Mesodermal cell (in vitro differentiated cells): ENCODE measurements at regions not wholly inside any gene's neighbourhood (a gene's known extent, or its start where the extent isn't known, plus 50 kb on each side); places are given as distances from the start of the nearest gene placed in this dataset.

ENCODE experiments used
- H3K27ac ChIP-seq: 2 replicates; pipeline ENCODE4 v1.7.0; 2013; ENCODE audit warnings: mild to moderate bottlenecking, low read depth, low read length, moderate library complexity; ENCODE audit not compliant: severe bottlenecking
- H3K36me3 ChIP-seq: 2 replicates; pipeline ENCODE4 v1.7.1; 2013; ENCODE audit warnings: mild to moderate bottlenecking, low read length, moderate library complexity; ENCODE audit not compliant: control insufficient read depth, insufficient read depth
- H3K4me1 ChIP-seq: one replicate; pipeline ENCODE4 v1.7.1; 2013; ENCODE audit warnings: mild to moderate bottlenecking, low read length; ENCODE audit not compliant: insufficient read depth, control insufficient read depth, poor library complexity, severe bottlenecking
- H3K4me3 ChIP-seq: 2 replicates; pipeline ENCODE4 v1.7.0; 2013; ENCODE audit warnings: low read length, control low read depth, mild to moderate bottlenecking; ENCODE audit not compliant: insufficient read depth, poor library complexity, severe bottlenecking; ENCODE audit errors: extremely low read depth
- H3K9me3 ChIP-seq: 2 replicates; pipeline ENCODE4 v1.7.1; 2013; ENCODE audit warnings: mild to moderate bottlenecking, low read length, moderate library complexity; ENCODE audit not compliant: control insufficient read depth
- WGBS, 2 experiments: methylation state at CpG; one replicate each; pipeline ENCODE4 v1.1.5; 2013; ENCODE audit warnings: missing lambda C conversion rate in 2 of 2; ENCODE audit not compliant: insufficient coverage in 2 of 2; 5-methylcytosine and 5-hydroxymethylcytosine counted together

- Histone ChIP-seq H3K36me3 (no peaks in the 10 kb centered on the region), H3K4me1 (peaks cover 36% of the 10 kb centered on the region), H3K9me3 (no peaks in the 10 kb centered on the region), H3K27ac (no peak overlapping the region), H3K4me3 (no peak overlapping the region)
- 93 to 96% methylated on average over 5 to 8 of the region's 11 CpGs for WGBS, 2 experiments
Observed at GRCh38 chr6:168153553-168153952, 74.5 kb upstream of the FRMD1 start.

- Histone ChIP-seq H3K36me3 (no peaks in the 10 kb centered on the region), H3K9me3 (no peaks in the 10 kb centered on the region), H3K4me1 (peaks cover 31% of the 10 kb centered on the region), H3K4me3 (no peak overlapping the region), H3K27ac (no peak overlapping the region)
- 76 to 82% methylated on average over 5 of the region's 6 CpGs for WGBS, 2 experiments
Observed at GRCh38 chr6:168152980-168153379, 74.0 kb upstream of the FRMD1 start.

DNA sequence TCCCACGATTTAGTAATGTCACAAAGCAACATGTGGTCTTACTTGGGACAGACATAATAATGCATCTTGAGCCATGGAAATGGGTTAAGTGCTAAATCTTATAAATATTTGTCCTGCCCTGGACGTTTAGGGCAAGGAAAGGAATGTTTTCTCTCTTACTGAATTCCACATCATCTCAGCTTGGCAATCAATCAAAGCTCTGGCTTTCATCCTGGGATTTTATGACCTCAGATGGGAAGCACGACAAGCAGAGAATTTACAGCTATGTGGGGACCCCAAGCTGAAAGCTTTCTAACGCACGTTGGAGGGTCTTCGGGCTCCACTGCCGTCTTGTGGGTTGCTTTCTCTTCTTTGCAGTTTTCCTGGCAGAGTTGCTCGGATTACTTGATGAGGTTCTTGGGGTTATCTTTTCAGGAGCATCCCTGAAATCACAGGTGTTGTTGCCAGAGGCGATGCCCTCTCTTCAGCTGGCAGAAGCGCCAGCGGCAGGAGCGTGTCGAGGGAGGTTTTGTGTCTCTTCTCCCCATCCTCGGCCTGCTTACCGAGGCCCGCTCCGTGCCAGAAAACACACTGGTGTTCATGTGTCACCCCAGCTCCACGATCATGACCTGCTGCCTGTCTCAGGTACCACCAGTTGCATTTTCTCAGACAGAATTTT lies 73.4 kb upstream of the FRMD1 start:
- no peaks in the 10 kb centered on the region for H3K36me3 ChIP-seq
- H3K9me3 ChIP-seq: no peaks in the 10 kb centered on the region
- H3K4me1 ChIP-seq: peaks cover 27% of the 10 kb centered on the region
- H3K4me3 ChIP-seq: no peak overlapping the region
- WGBS, 2 experiments: 93 to 94% methylated on average over 15 to 16 of the region's 18 CpGs
- no peak overlapping the region for H3K27ac ChIP-seq

GRCh38 chr6:168150551-168151320 lies 71.7 kb upstream of the FRMD1 start:
- no peaks in the 10 kb centered on the region for H3K36me3 ChIP-seq
- peaks cover 12% of the 10 kb centered on the region for H3K4me1 ChIP-seq
- no peak overlapping the region for H3K4me3 ChIP-seq
- H3K27ac ChIP-seq: no peak overlapping the region
- no peaks in the 10 kb centered on the region for H3K9me3 ChIP-seq
- WGBS, 2 experiments: 74 to 75% methylated on average over 24 to 26 of the region's 28 CpGs

GRCh38 chr6:168149015-168149414 lies 70.0 kb upstream of the FRMD1 start:
- Histone ChIP-seq H3K36me3 (no peaks in the 10 kb centered on the region), H3K4me3 (no peak overlapping the region), H3K9me3 (no peaks in the 10 kb centered on the region), H3K27ac (no peak overlapping the region), H3K4me1 (no peaks in the 10 kb centered on the region)
- 75 to 85% methylated on average over 10 to 11 of the region's 14 CpGs for WGBS, 2 experiments

- H3K4me1 ChIP-seq: no peaks in the 10 kb centered on the region
- H3K9me3 ChIP-seq: no peaks in the 10 kb centered on the region
- H3K27ac ChIP-seq: no peak overlapping the region
- no peak overlapping the region for H3K4me3 ChIP-seq
- 88 to 97% methylated on average over 11 of the region's 14 CpGs for WGBS, 2 experiments
- H3K36me3 ChIP-seq: no peaks in the 10 kb centered on the region
Observed at GRCh38 chr6:168148231-168148849, 69.3 kb upstream of the FRMD1 start.

GRCh38 chr6:168147205-168147738 lies 68.3 kb upstream of the FRMD1 start:
- WGBS, 2 experiments: 80% methylated on average over 1 to 3 of the region's 4 CpGs
- Histone ChIP-seq H3K36me3 (no peaks in the 10 kb centered on the region), H3K9me3 (no peaks in the 10 kb centered on the region), H3K4me1 (no peaks in the 10 kb centered on the region), H3K27ac (no peak overlapping the region), H3K4me3 (no peak overlapping the region)

DNA sequence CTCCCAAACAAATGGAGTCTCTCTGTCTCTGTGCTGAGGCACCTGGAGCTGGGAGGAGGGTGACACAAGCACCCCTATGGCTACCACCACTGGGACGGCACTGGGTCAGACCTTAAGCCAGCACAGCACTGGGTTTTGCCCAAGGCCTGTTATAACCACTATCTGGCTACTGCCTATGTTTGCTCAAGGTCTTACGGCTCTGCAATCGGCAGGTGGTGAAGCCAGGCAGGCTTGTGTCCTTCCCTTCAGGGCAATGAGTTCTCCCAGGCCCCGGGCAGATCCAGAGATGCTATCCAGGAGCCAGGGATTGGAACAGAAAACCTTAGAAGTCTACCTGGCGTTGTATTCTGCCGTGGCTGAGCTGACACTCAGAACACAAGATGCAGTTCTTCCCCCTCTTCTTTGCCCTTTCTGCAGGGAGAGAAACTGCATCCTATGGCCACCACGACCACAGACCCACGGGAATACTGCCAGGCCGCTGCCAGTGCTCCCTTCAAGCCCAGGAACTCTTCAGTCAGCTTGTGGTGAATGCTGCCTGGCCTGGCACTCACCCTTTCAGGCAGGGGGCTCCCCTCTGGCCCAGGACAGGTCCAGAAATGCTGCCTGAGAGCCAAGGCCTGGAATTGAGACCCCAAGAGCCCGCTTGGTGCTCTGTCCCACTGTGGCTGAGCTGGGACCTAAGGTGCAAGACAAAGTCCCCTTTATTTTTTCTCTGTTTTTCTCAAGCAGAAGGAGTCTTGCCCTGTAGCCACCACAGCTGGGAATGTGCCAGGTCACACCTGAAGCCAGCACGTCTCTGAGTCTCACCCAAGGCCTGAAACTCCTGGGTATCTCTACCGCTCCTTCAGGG lies 67.0 kb upstream of the FRMD1 start:
- H3K27ac ChIP-seq: no peak overlapping the region
- H3K36me3 ChIP-seq: no peaks in the 10 kb centered on the region
- no peaks in the 10 kb centered on the region for H3K9me3 ChIP-seq
- 91 to 94% methylated on average over 10 to 12 of the region's 12 CpGs for WGBS, 2 experiments
- H3K4me1 ChIP-seq: no peaks in the 10 kb centered on the region
- H3K4me3 ChIP-seq: no peak overlapping the region

DNA sequence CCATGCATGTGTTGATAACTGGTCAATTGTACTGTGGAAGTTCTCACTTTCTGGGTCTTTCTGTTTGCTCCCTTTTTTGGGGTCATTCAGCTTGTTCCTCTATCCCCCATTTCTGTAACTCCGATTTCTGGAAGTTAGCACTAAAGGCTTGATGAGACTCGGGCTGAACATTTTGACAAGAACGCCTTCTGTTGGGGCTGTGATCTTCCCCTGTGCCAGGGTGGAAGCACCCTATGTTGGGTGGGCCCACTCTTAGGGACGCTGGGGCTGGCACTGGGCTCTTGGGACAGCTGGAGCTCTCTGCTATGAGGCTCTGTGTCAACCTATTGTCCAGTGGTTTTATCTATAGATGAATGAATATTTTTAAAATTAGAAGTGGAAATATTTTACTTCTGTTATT lies 60.1 kb upstream of the FRMD1 start:
- 57 to 84% methylated on average over 1 to 3 of the region's 4 CpGs for WGBS, 2 experiments
- Histone ChIP-seq H3K36me3 (no peaks in the 10 kb centered on the region), H3K4me1 (no peaks in the 10 kb centered on the region), H3K27ac (no peak overlapping the region), H3K4me3 (no peak overlapping the region), H3K9me3 (no peaks in the 10 kb centered on the region)

DNA sequence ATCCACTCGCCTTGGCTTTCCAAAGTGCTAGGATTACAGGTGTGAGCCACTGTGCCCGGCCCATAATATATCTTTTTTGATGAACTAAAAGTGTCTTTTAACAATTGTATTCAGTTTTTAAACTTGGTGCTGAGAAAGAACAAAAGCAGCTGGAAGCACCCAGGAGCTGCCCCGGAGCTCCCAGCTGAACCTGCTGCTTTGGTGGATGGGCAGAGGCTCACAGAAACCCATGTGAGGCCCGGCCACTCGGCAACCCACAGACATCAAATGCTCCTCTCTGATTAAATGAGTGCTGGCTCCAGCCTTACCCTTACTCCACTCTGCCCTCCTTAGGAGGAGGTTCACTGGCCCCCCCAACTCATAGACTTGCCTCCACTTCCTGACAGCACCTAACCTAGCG lies 59.4 kb upstream of the FRMD1 start:
- peaks cover under 1% of the 10 kb centered on the region for H3K4me1 ChIP-seq
- no peak overlapping the region for H3K27ac ChIP-seq
- 80 to 85% methylated on average over 4 to 5 of the region's 6 CpGs for WGBS, 2 experiments
- H3K36me3 ChIP-seq: no peaks in the 10 kb centered on the region
- H3K9me3 ChIP-seq: no peaks in the 10 kb centered on the region
- H3K4me3 ChIP-seq: no peak overlapping the region
